ENCODE measurements at regions not wholly inside any gene's neighbourhood (a gene's known extent, or its start where the extent isn't known, plus 50 kb on each side); places are given as distances from the start of the nearest gene placed in this dataset.

GRCh38 chr6:170210026-170210390, 80.9 kb downstream of the DLL1 start:
- WGBS (ENCODE audit: low lambda C conversion rate, missing lambda C conversion rate): 89% methylated on average over 20 of the region's 20 CpGs
- Histone ChIP-seq H2AFZ (no peak overlapping the region), H3K79me2 (no peaks in the 10 kb centered on the region), H3K9me2 (replicated peaks; ENCODE audit: insufficient read depth) (no peaks in the 10 kb centered on the region), H4K20me1 (ENCODE audit: insufficient read depth, poor library complexity, severe bottlenecking) (no peaks in the 10 kb centered on the region), H3K4me1 (ENCODE audit: insufficient read depth) (no peaks in the 10 kb centered on the region), H3K9me3 (ENCODE audit: low read depth) (no peaks in the 10 kb centered on the region), H3K36me3 (replicated peaks; ENCODE audit: insufficient read depth, low read depth) (no peaks in the 10 kb centered on the region), H3K4me2 (no peak overlapping the region), H3K27ac (no peak overlapping the region), H3K27me3 (no peaks in the 10 kb centered on the region), H3K4me3 (no peak overlapping the region)
- TF ChIP-seq EZH2phosphoT487 (IDR thresholded peaks at IDR 0.05; ENCODE audit: low read depth, severe bottlenecking, unreplicated experiment) (no peak), EZH2 (IDR thresholded peaks at IDR 0.05; ENCODE audit: borderline replicate concordance) (no peak), CTCF (IDR thresholded peaks at IDR 0.05; ENCODE audit: poor library complexity) (no peak)
- no peak for DNase-seq (ENCODE audit: low spot score)

GRCh38 chr6:170209354-170210025, 81.4 kb downstream of the DLL1 start:
- 90% methylated on average over 22 of the region's 22 CpGs for WGBS (ENCODE audit: low lambda C conversion rate, missing lambda C conversion rate)

GRCh38 chr6:170208651-170209353, 82.1 kb downstream of the DLL1 start:
- Histone ChIP-seq H2AFZ (no peak overlapping the region), H3K79me2 (no peaks in the 10 kb centered on the region), H3K4me3 (no peak overlapping the region), H3K4me2 (no peak overlapping the region), H3K27ac (no peak overlapping the region), H3K27me3 (no peaks in the 10 kb centered on the region), H3K9me3 (ENCODE audit: low read depth) (no peaks in the 10 kb centered on the region), H3K36me3 (replicated peaks; ENCODE audit: insufficient read depth, low read depth) (no peaks in the 10 kb centered on the region), H4K20me1 (ENCODE audit: insufficient read depth, poor library complexity, severe bottlenecking) (no peaks in the 10 kb centered on the region), H3K9me2 (replicated peaks; ENCODE audit: insufficient read depth) (no peaks in the 10 kb centered on the region), H3K4me1 (ENCODE audit: insufficient read depth) (no peaks in the 10 kb centered on the region)
- no peak for TF ChIP-seq EZH2phosphoT487 (IDR thresholded peaks at IDR 0.05; ENCODE audit: low read depth, severe bottlenecking, unreplicated experiment)
- WGBS (ENCODE audit: low lambda C conversion rate, missing lambda C conversion rate): 93% methylated on average over 17 of the region's 18 CpGs
- DNase-seq (ENCODE audit: low spot score): no peak

More at GRCh38 chr6:170209354-170210025, 81.4 kb downstream of the DLL1 start:
- H3K4me2 ChIP-seq: no peak overlapping the region
- no peak overlapping the region for H3K27ac ChIP-seq
- H3K4me3 ChIP-seq: no peak overlapping the region
- no peaks in the 10 kb centered on the region for H3K9me3 ChIP-seq (ENCODE audit: low read depth)
- no peaks in the 10 kb centered on the region for H3K9me2 ChIP-seq (replicated peaks; ENCODE audit: insufficient read depth)
- H2AFZ ChIP-seq: no peak overlapping the region
- H3K4me1 ChIP-seq (ENCODE audit: insufficient read depth): no peaks in the 10 kb centered on the region
- no peaks in the 10 kb centered on the region for H3K79me2 ChIP-seq
- H3K36me3 ChIP-seq (replicated peaks; ENCODE audit: insufficient read depth, low read depth): no peaks in the 10 kb centered on the region
- no peaks in the 10 kb centered on the region for H4K20me1 ChIP-seq (ENCODE audit: insufficient read depth, poor library complexity, severe bottlenecking)
- H3K27me3 ChIP-seq: no peaks in the 10 kb centered on the region
- TF ChIP-seq EZH2phosphoT487 (IDR thresholded peaks at IDR 0.05; ENCODE audit: low read depth, severe bottlenecking, unreplicated experiment): no peak
- TF ChIP-seq EZH2 (IDR thresholded peaks at IDR 0.05; ENCODE audit: borderline replicate concordance): no peak
- TF ChIP-seq CTCF (IDR thresholded peaks at IDR 0.05; ENCODE audit: poor library complexity): no peak
- no peak for DNase-seq (ENCODE audit: low spot score)

GRCh38 chr6:170208182-170208601, 82.7 kb downstream of the DLL1 start:
- Histone ChIP-seq H3K4me2 (no peak overlapping the region), H4K20me1 (ENCODE audit: insufficient read depth, poor library complexity, severe bottlenecking) (no peaks in the 10 kb centered on the region), H3K27ac (no peak overlapping the region), H3K27me3 (no peaks in the 10 kb centered on the region), H3K9me3 (ENCODE audit: low read depth) (no peaks in the 10 kb centered on the region), H3K4me1 (ENCODE audit: insufficient read depth) (no peaks in the 10 kb centered on the region), H3K9me2 (replicated peaks; ENCODE audit: insufficient read depth) (no peaks in the 10 kb centered on the region), H2AFZ (no peak overlapping the region), H3K79me2 (no peaks in the 10 kb centered on the region), H3K4me3 (no peak overlapping the region), H3K36me3 (replicated peaks; ENCODE audit: insufficient read depth, low read depth) (no peaks in the 10 kb centered on the region)
- 91% methylated on average over 15 of the region's 15 CpGs for WGBS (ENCODE audit: low lambda C conversion rate, missing lambda C conversion rate)
- no peak for DNase-seq (ENCODE audit: low spot score)
- TF ChIP-seq CTCF (IDR thresholded peaks at IDR 0.05; ENCODE audit: poor library complexity) (no peak), EZH2phosphoT487 (IDR thresholded peaks at IDR 0.05; ENCODE audit: low read depth, severe bottlenecking, unreplicated experiment) (no peak)
